ENCODE measurements at regions not wholly inside any gene's neighbourhood (a gene's known extent, or its start where the extent isn't known, plus 50 kb on each side); places are given as distances from the start of the nearest gene placed in this dataset.

GRCh38 chr4:122528879-122529278, 72.4 kb upstream of the IL2 start:
- Histone ChIP-seq H3K4me3 (no peak overlapping the region), H3K4me1 (no peaks in the 10 kb centered on the region), H3K9me3 (peaks cover under 1% of the 10 kb centered on the region), H3K36me3 (no peaks in the 10 kb centered on the region), H3K27me3 (no peaks in the 10 kb centered on the region), H3K27ac (no peak overlapping the region)
- ATAC-seq (no peak), DNase-seq (no peak)
- intact Hi-C loops (cut with DNase I), result no loop called here
- TF ChIP-seq CTCF (IDR thresholded peaks at IDR 0.05), result no peak

GRCh38 chr4:122525865-122526264, 69.3 kb upstream of the IL2 start:
- no peaks in the 10 kb centered on the region for H3K27me3 ChIP-seq
- intact Hi-C loops (cut with DNase I), result no loop called here
- TF ChIP-seq CTCF (IDR thresholded peaks at IDR 0.05), result no peak
- no peaks in the 10 kb centered on the region for H3K4me1 ChIP-seq
- no peak overlapping the region for H3K27ac ChIP-seq
- ATAC-seq (no peak), DNase-seq (no peak)
- H3K9me3 ChIP-seq, result peaks cover 5% of the 10 kb centered on the region
- no peaks in the 10 kb centered on the region for H3K36me3 ChIP-seq
- no peak overlapping the region for H3K4me3 ChIP-seq

- intact Hi-C loops (cut with DNase I), result no loop called here
- no peaks in the 10 kb centered on the region for H3K36me3 ChIP-seq
- peaks cover 5% of the 10 kb centered on the region for H3K9me3 ChIP-seq
- ATAC-seq (no peak), DNase-seq (no peak)
- no peak overlapping the region for H3K27ac ChIP-seq
- H3K27me3 ChIP-seq, result no peaks in the 10 kb centered on the region
- no peaks in the 10 kb centered on the region for H3K4me1 ChIP-seq
- no peak overlapping the region for H3K4me3 ChIP-seq
- TF ChIP-seq CTCF (IDR thresholded peaks at IDR 0.05), result no peak
These were observed 67.7 kb upstream of the IL2 start for GRCh38 chr4:122524176-122524575.

GRCh38 chr4:122522944-122523343, 66.4 kb upstream of the IL2 start:
- H3K4me1 ChIP-seq, result no peaks in the 10 kb centered on the region
- H3K4me3 ChIP-seq, result no peak overlapping the region
- peaks cover 5% of the 10 kb centered on the region for H3K9me3 ChIP-seq
- ATAC-seq (no peak), DNase-seq (no peak)
- H3K36me3 ChIP-seq, result no peaks in the 10 kb centered on the region
- H3K27ac ChIP-seq, result no peak overlapping the region
- intact Hi-C loops (cut with DNase I), result no loop called here
- TF ChIP-seq CTCF (IDR thresholded peaks at IDR 0.05), result no peak
- H3K27me3 ChIP-seq, result no peaks in the 10 kb centered on the region

GRCh38 chr4:122517345-122517744, 60.8 kb upstream of the IL2 start:
- intact Hi-C loops (cut with DNase I), result no loop called here
- no peaks in the 10 kb centered on the region for H3K4me1 ChIP-seq
- DNase-seq, result no peak
- no peak for ATAC-seq
- H3K27ac ChIP-seq, result no peak overlapping the region
- no peak for TF ChIP-seq CTCF (IDR thresholded peaks at IDR 0.05)
- H3K36me3 ChIP-seq, result no peaks in the 10 kb centered on the region
- no peaks in the 10 kb centered on the region for H3K9me3 ChIP-seq
- no peaks in the 10 kb centered on the region for H3K27me3 ChIP-seq
- H3K4me3 ChIP-seq, result no peak overlapping the region

GRCh38 chr4:122516376-122516775, 59.9 kb upstream of the IL2 start:
- H3K4me3 ChIP-seq, result no peak overlapping the region
- DNase-seq (no peak), ATAC-seq (no peak)
- H3K36me3 ChIP-seq, result no peaks in the 10 kb centered on the region
- intact Hi-C loops (cut with DNase I), result no loop called here
- TF ChIP-seq CTCF (IDR thresholded peaks at IDR 0.05), result no peak
- H3K27me3 ChIP-seq, result no peaks in the 10 kb centered on the region
- H3K4me1 ChIP-seq, result no peaks in the 10 kb centered on the region
- no peaks in the 10 kb centered on the region for H3K9me3 ChIP-seq
- H3K27ac ChIP-seq, result no peak overlapping the region
